Mesodermal cell (in vitro differentiated cells): ENCODE measurements at regions not wholly inside any gene's neighbourhood (a gene's known extent, or its start where the extent isn't known, plus 50 kb on each side); places are given as distances from the start of the nearest gene placed in this dataset.

Experiments used
- H3K27ac ChIP-seq: 2 replicates; pipeline ENCODE4 v1.7.0; 2013; ENCODE audit warnings: mild to moderate bottlenecking, low read depth, low read length, moderate library complexity; ENCODE audit not compliant: severe bottlenecking
- H3K36me3 ChIP-seq: 2 replicates; pipeline ENCODE4 v1.7.1; 2013; ENCODE audit warnings: mild to moderate bottlenecking, low read length, moderate library complexity; ENCODE audit not compliant: control insufficient read depth, insufficient read depth
- H3K4me1 ChIP-seq: one replicate; pipeline ENCODE4 v1.7.1; 2013; ENCODE audit warnings: mild to moderate bottlenecking, low read length; ENCODE audit not compliant: insufficient read depth, control insufficient read depth, poor library complexity, severe bottlenecking
- H3K4me3 ChIP-seq: 2 replicates; pipeline ENCODE4 v1.7.0; 2013; ENCODE audit warnings: low read length, control low read depth, mild to moderate bottlenecking; ENCODE audit not compliant: insufficient read depth, poor library complexity, severe bottlenecking; ENCODE audit errors: extremely low read depth
- H3K9me3 ChIP-seq: 2 replicates; pipeline ENCODE4 v1.7.1; 2013; ENCODE audit warnings: mild to moderate bottlenecking, low read length, moderate library complexity; ENCODE audit not compliant: control insufficient read depth
- WGBS, 2 experiments: methylation state at CpG; one replicate each; pipeline ENCODE4 v1.1.5; 2013; ENCODE audit warnings: missing lambda C conversion rate in 2 of 2; ENCODE audit not compliant: insufficient coverage in 2 of 2; 5-methylcytosine and 5-hydroxymethylcytosine counted together

- H3K27ac ChIP-seq, result no peak overlapping the region
- 100% methylated on average over 2 of the region's 3 CpGs; no CpG with 5 or more reads in 1 of the 2 experiments for WGBS, 2 experiments
- no peaks in the 10 kb centered on the region for H3K9me3 ChIP-seq
- no peaks in the 10 kb centered on the region for H3K36me3 ChIP-seq
- no peak overlapping the region for H3K4me3 ChIP-seq
- no peaks in the 10 kb centered on the region for H3K4me1 ChIP-seq
Observed at GRCh38 chr18:70457788-70458187, 168.9 kb downstream of the SOCS6 start.

DNA sequence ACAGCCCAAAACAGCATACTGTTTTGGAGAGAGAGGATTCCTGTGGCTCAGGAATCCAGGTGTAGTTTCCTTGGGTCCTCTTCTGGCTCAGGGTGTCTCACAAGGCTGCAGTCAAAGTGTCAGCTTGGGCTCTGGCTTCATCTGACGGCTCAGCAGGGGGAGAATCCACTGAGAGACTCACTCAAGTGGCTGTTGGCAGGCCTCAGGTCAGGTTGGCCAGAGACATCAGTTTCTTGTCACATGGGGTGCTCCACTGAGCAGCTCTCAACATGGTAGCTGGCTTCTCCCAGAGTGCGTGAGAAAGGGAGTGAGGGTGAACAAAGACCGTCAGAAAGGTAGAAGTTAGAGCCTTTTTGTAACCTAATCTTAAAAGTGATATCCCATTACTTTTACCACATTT, 168.4 kb downstream of the SOCS6 start:
- no peaks in the 10 kb centered on the region for H3K4me1 ChIP-seq
- 75 to 83% methylated on average over 1 to 2 of the region's 3 CpGs for WGBS, 2 experiments
- no peak overlapping the region for H3K4me3 ChIP-seq
- H3K36me3 ChIP-seq, result no peaks in the 10 kb centered on the region
- no peak overlapping the region for H3K27ac ChIP-seq
- no peaks in the 10 kb centered on the region for H3K9me3 ChIP-seq

DNA sequence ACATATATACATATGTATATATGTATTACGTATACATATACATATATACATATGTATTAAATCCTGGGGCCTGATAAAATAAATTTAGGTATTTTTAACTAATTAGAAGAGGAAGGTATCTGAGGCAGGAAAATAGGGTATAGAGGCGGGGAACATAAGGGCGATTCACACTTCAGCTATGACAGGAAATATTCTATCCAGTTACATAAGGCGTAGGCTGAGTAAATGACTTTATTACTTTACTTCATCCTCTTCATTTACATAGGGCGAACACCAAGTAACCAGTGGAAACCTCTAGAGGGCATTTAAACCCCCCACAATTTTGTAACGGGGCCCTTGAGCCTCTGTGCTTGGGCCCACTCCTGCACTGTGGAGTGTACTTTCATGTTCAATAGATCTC, 167.5 kb downstream of the SOCS6 start:
- Histone ChIP-seq H3K27ac (no peak overlapping the region), H3K4me1 (no peaks in the 10 kb centered on the region), H3K36me3 (no peaks in the 10 kb centered on the region), H3K4me3 (no peak overlapping the region), H3K9me3 (no peaks in the 10 kb centered on the region)
- WGBS, 2 experiments, result 60 to 94% methylated on average over 1 to 3 of the region's 6 CpGs

GRCh38 chr18:70455731-70456130, 166.9 kb downstream of the SOCS6 start:
- 80% methylated on average over 1 of the region's 2 CpGs; no CpG with 5 or more reads in 1 of the 2 experiments for WGBS, 2 experiments
- H3K36me3 ChIP-seq, result no peaks in the 10 kb centered on the region
- H3K4me1 ChIP-seq, result no peaks in the 10 kb centered on the region
- no peaks in the 10 kb centered on the region for H3K9me3 ChIP-seq
- no peak overlapping the region for H3K4me3 ChIP-seq
- H3K27ac ChIP-seq, result no peak overlapping the region

GRCh38 chr18:70454704-70455322, 166.0 kb downstream of the SOCS6 start:
- Histone ChIP-seq H3K36me3 (no peaks in the 10 kb centered on the region), H3K9me3 (no peaks in the 10 kb centered on the region), H3K4me1 (no peaks in the 10 kb centered on the region), H3K4me3 (no peak overlapping the region), H3K27ac (no peak overlapping the region)
- WGBS, 2 experiments, result 100% methylated on average over 1 of the region's 5 CpGs; no CpG with 5 or more reads in 1 of the 2 experiments

- 90 to 92% methylated on average over 8 of the region's 12 CpGs for WGBS, 2 experiments
- Histone ChIP-seq H3K9me3 (no peaks in the 10 kb centered on the region), H3K36me3 (no peaks in the 10 kb centered on the region), H3K4me1 (no peaks in the 10 kb centered on the region), H3K4me3 (no peak overlapping the region), H3K27ac (no peak overlapping the region)
Observed at GRCh38 chr18:70453058-70453775, 164.4 kb downstream of the SOCS6 start.

- H3K4me1 ChIP-seq, result no peaks in the 10 kb centered on the region
- H3K36me3 ChIP-seq, result no peaks in the 10 kb centered on the region
- H3K4me3 ChIP-seq, result no peak overlapping the region
- no peaks in the 10 kb centered on the region for H3K9me3 ChIP-seq
- H3K27ac ChIP-seq, result no peak overlapping the region
- WGBS, 2 experiments, result 90 to 95% methylated on average over 8 to 14 of the region's 14 CpGs
Observed at GRCh38 chr18:70452501-70452900, 163.7 kb downstream of the SOCS6 start.

- no peaks in the 10 kb centered on the region for H3K4me1 ChIP-seq
- H3K27ac ChIP-seq, result no peak overlapping the region
- H3K36me3 ChIP-seq, result no peaks in the 10 kb centered on the region
- no peaks in the 10 kb centered on the region for H3K9me3 ChIP-seq
- WGBS, 2 experiments, result no CpG with 5 or more reads among the region's 2 CpGs
- H3K4me3 ChIP-seq, result no peak overlapping the region
Observed at GRCh38 chr18:70450426-70451253, 161.8 kb downstream of the SOCS6 start.

DNA sequence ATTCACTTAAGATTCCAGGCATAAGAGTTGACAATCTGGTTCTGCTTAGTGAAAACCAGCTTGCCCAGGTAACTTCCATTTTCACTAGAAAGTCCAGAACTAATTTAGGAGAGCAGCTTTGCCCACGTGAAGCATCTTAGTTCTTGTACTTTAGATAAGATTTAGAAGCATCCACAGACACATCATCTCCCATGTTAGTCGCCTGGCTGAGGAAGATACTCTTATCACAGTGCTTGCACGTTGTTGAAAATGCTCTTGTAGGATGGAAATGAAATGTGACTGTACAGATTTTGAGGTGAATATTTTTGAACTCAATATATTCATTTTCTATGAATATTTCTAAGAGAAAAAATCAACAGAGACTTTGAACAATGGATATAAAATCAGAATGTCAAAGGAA, 159.7 kb downstream of the SOCS6 start:
- Histone ChIP-seq H3K9me3 (peaks cover 8% of the 10 kb centered on the region), H3K27ac (no peak overlapping the region), H3K36me3 (no peaks in the 10 kb centered on the region), H3K4me1 (no peaks in the 10 kb centered on the region), H3K4me3 (no peak overlapping the region)
- no CpG with 5 or more reads among the region's 3 CpGs for WGBS, 2 experiments

DNA sequence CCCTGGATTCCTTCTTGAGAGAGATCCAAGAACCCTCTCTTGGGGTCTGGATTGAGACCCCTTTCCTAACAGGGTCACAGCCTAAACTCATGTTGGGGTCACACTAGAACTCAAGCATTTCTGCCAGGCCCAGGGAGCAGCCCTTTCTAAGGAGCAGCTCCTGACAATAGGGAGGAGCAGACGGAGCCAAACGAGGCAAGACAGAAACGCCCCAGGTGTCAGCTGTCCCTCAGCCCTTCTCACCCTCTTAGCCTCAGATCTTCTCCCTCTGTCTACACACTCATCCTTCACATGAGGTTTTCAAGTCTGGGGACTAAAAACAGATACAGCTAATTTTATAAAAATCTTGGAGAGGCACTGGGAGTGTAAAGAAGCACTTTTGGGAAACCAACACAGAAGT, 157.2 kb downstream of the SOCS6 start:
- Histone ChIP-seq H3K36me3 (no peaks in the 10 kb centered on the region), H3K4me3 (no peak overlapping the region), H3K4me1 (no peaks in the 10 kb centered on the region), H3K9me3 (peaks cover 25% of the 10 kb centered on the region), H3K27ac (no peak overlapping the region)
- WGBS, 2 experiments, result 87% methylated on average over 3 of the region's 3 CpGs; no CpG with 5 or more reads in 1 of the 2 experiments
